ENCODE measurements at regions not wholly inside any gene's neighbourhood (a gene's known extent, or its start where the extent isn't known, plus 50 kb on each side); places are given as distances from the start of the nearest gene placed in this dataset.
"Not testable (repeated sequence)": the region's sequence is repeated elsewhere in the genome, so short reads cannot be mapped to it uniquely, and the experiment has no call there.

- not testable (repeated sequence) for TF ChIP-seq CTCF, POLR2A (IDR thresholded peaks at IDR 0.05)
These were observed 140.6 kb downstream of the NPIPB5 start for GRCh38 chr16:22651111-22651817.
